ENCODE measurements at regions not wholly inside any gene's neighbourhood (a gene's known extent, or its start where the extent isn't known, plus 50 kb on each side); places are given as distances from the start of the nearest gene placed in this dataset.
A peak's percentile ranks its signal among the peaks of the same experiment; 100 is the strongest.

- DNase-seq (ENCODE audit: low read depth in 2 of 2): no peak
Measured at GRCh38 chr7:41910940-41911600, 208.2 kb upstream of the INHBA start.

- DNase-seq (ENCODE audit: low read depth in 2 of 2): no peak
Measured at GRCh38 chr7:41907444-41907843, 204.6 kb upstream of the INHBA start.

- no peak for DNase-seq (ENCODE audit: low read depth in 2 of 2)
Measured at GRCh38 chr7:41900532-41900931, 197.6 kb upstream of the INHBA start.

- DNase-seq (ENCODE audit: low read depth in 2 of 2): no peak
Measured at GRCh38 chr7:41899823-41900433, 197.0 kb upstream of the INHBA start.

GRCh38 chr7:41893656-41894055 is 190.8 kb upstream of the INHBA start:
- no peak for DNase-seq (ENCODE audit: low read depth in 2 of 2)

GRCh38 chr7:41892356-41893100 is 189.6 kb upstream of the INHBA start:
- DNase-seq (ENCODE audit: low read depth in 2 of 2): no peak

GRCh38 chr7:41891950-41892349 is 189.1 kb upstream of the INHBA start:
- DNase-seq (ENCODE audit: low read depth in 2 of 2): no peak

- DNase-seq (ENCODE audit: low read depth in 2 of 2): no peak
Measured at GRCh38 chr7:41890631-41891274, 187.9 kb upstream of the INHBA start.

GRCh38 chr7:41889472-41889871 is 186.6 kb upstream of the INHBA start:
- DNase-seq (ENCODE audit: low read depth in 2 of 2): no peak

GRCh38 chr7:41889040-41889439 is 186.2 kb upstream of the INHBA start:
- no peak for DNase-seq (ENCODE audit: low read depth in 2 of 2)

- DNase-seq (ENCODE audit: low read depth in 2 of 2): no peak
Measured at GRCh38 chr7:41887416-41887815, 184.5 kb upstream of the INHBA start.

GRCh38 chr7:41886901-41887311 is 184.0 kb upstream of the INHBA start:
- DNase-seq (ENCODE audit: low read depth in 2 of 2): no peak

GRCh38 chr7:41886262-41886900 is 183.5 kb upstream of the INHBA start:
- DNase-seq (ENCODE audit: low read depth in 2 of 2): no peak

- DNase-seq (ENCODE audit: low read depth in 2 of 2): no peak
Measured at GRCh38 chr7:41885748-41886147, 182.9 kb upstream of the INHBA start.

GRCh38 chr7:41885078-41885477 is 182.2 kb upstream of the INHBA start:
- DNase-seq (ENCODE audit: low read depth in 2 of 2): no peak

- no peak for DNase-seq (ENCODE audit: low read depth in 2 of 2)
Measured at GRCh38 chr7:41882745-41883420, 180.0 kb upstream of the INHBA start.

- DNase-seq (ENCODE audit: low read depth in 2 of 2): no peak
Measured at GRCh38 chr7:41882256-41882655, 179.4 kb upstream of the INHBA start.

GRCh38 chr7:41881331-41882130 is 178.6 kb upstream of the INHBA start:
- peak; percentile 65 to 66 for DNase-seq (ENCODE audit: low read depth in 2 of 2)

- DNase-seq (ENCODE audit: low read depth in 2 of 2): no peak
Measured at GRCh38 chr7:41880107-41880506, 177.2 kb upstream of the INHBA start.

- DNase-seq (ENCODE audit: low read depth in 2 of 2): no peak
Measured at GRCh38 chr7:41879403-41879802, 176.5 kb upstream of the INHBA start.

Measured in stimulated activated CD8-positive, alpha-beta memory T cell treated with anti-CD3 and anti-CD28 coated beads, Interleukin-2, amount 100 ng/mL, for 48 hours (primary cell).